ENCODE measurements at regions not wholly inside any gene's neighbourhood (a gene's known extent, or its start where the extent isn't known, plus 50 kb on each side); places are given as distances from the start of the nearest gene placed in this dataset.

GRCh38 chr2:64403426-64403825 is 50.5 kb upstream of the LGALSL start:
- peaks cover 18% of the 10 kb centered on the region for H3K4me1 ChIP-seq (ENCODE audit: control insufficient read depth, extremely low read depth, insufficient read depth, low read length)
- no peak overlapping the region for H3K4me3 ChIP-seq (replicated peaks in 1 of 4; ENCODE audit: control extremely low read depth in 1 of 4, insufficient read depth in 1 of 4, low read depth in 3 of 4, low read length in 4 of 4)
- H3K79me2 ChIP-seq (ENCODE audit: control insufficient read depth, insufficient read depth, low read length), result no peaks in the 10 kb centered on the region
- H3K27me3 ChIP-seq (ENCODE audit: control insufficient read depth, insufficient read depth, low read length), result no peaks in the 10 kb centered on the region
- peak overlapping the region; percentile 17 for H3K4me2 ChIP-seq (ENCODE audit: extremely low read depth, insufficient read depth, low read length)
- H3K9ac ChIP-seq (ENCODE audit: insufficient read depth, low read length), result no peak overlapping the region
- no peak overlapping the region for H2AFZ ChIP-seq (ENCODE audit: low read length)
- H3K36me3 ChIP-seq (ENCODE audit: control insufficient read depth, insufficient read depth, low read length), result no peaks in the 10 kb centered on the region
- no peak for TF ChIP-seq CTCF (conservative IDR thresholded peaks at IDR 0.05 in 1 of 2, IDR thresholded peaks at IDR 0.05 in 1 of 2; ENCODE audit: low read depth in 1 of 2, low read length in 2 of 2)
- no peak for TF ChIP-seq EZH2 (IDR thresholded peaks at IDR 0.05; ENCODE audit: low read length, missing control alignments)
- DNase-seq (ENCODE audit: low read depth in 2 of 2), result no peak
- no peak overlapping the region for H3K27ac ChIP-seq (ENCODE audit: insufficient read depth, low read length)
- no peaks in the 10 kb centered on the region for H4K20me1 ChIP-seq (ENCODE audit: control insufficient read depth, extremely low read depth, insufficient read depth, low read length)
- H3K9me3 ChIP-seq (ENCODE audit: control insufficient read depth, insufficient read depth, low read depth, low read length), result no peaks in the 10 kb centered on the region

- Histone ChIP-seq H2AFZ (ENCODE audit: low read length) (peak overlapping the region; percentile 73), H3K9me3 (ENCODE audit: control insufficient read depth, insufficient read depth, low read depth, low read length) (no peaks in the 10 kb centered on the region), H3K36me3 (ENCODE audit: control insufficient read depth, insufficient read depth, low read length) (no peaks in the 10 kb centered on the region), H3K79me2 (ENCODE audit: control insufficient read depth, insufficient read depth, low read length) (no peaks in the 10 kb centered on the region), H3K9ac (ENCODE audit: insufficient read depth, low read length) (no peak overlapping the region), H3K4me2 (ENCODE audit: extremely low read depth, insufficient read depth, low read length) (peak overlapping the region; percentile 49), H3K4me3 (replicated peaks in 1 of 4; ENCODE audit: control extremely low read depth in 1 of 4, insufficient read depth in 1 of 4, low read depth in 3 of 4, low read length in 4 of 4) (no peak overlapping the region), H3K27me3 (ENCODE audit: control insufficient read depth, insufficient read depth, low read length) (no peaks in the 10 kb centered on the region), H4K20me1 (ENCODE audit: control insufficient read depth, extremely low read depth, insufficient read depth, low read length) (no peaks in the 10 kb centered on the region), H3K4me1 (ENCODE audit: control insufficient read depth, extremely low read depth, insufficient read depth, low read length) (peaks cover 18% of the 10 kb centered on the region), H3K27ac (ENCODE audit: insufficient read depth, low read length) (peak overlapping the region; percentile 33)
- DNase-seq (ENCODE audit: low read depth in 2 of 2), result peak; percentile 78 to 98
- no peak for TF ChIP-seq CTCF (conservative IDR thresholded peaks at IDR 0.05 in 1 of 2, IDR thresholded peaks at IDR 0.05 in 1 of 2; ENCODE audit: low read depth in 1 of 2, low read length in 2 of 2)
- no peak for TF ChIP-seq EZH2 (IDR thresholded peaks at IDR 0.05; ENCODE audit: low read length, missing control alignments)
Observed at GRCh38 chr2:64404002-64404731, 49.8 kb upstream of the LGALSL start.

Data from fibroblast of lung (primary cell).